ENCODE measurements at regions not wholly inside any gene's neighbourhood (a gene's known extent, or its start where the extent isn't known, plus 50 kb on each side); places are given as distances from the start of the nearest gene placed in this dataset.

- Histone ChIP-seq H4K20me1 (ENCODE audit: insufficient read depth, low read depth, low read length) (no peaks in the 10 kb centered on the region), H3K27ac (ENCODE audit: low read length) (no peak overlapping the region), H3K4me3 (ENCODE audit: low read length) (no peak overlapping the region), H3K36me3 (ENCODE audit: insufficient read depth, low read length) (no peaks in the 10 kb centered on the region), H3K79me2 (ENCODE audit: low read length) (no peaks in the 10 kb centered on the region), H3K27me3 (ENCODE audit: low read length) (no peaks in the 10 kb centered on the region), H3K9me3 (ENCODE audit: low read length) (no peaks in the 10 kb centered on the region), H3K4me2 (ENCODE audit: low read depth, low read length, poor library complexity, severe bottlenecking) (no peak overlapping the region), H3K9me2 (replicated peaks; ENCODE audit: insufficient read depth, low read length) (no peaks in the 10 kb centered on the region), H3K4me1 (ENCODE audit: low read length) (no peaks in the 10 kb centered on the region), H2AFZ (ENCODE audit: low read length) (no peak overlapping the region), H3K9ac (ENCODE audit: low read length) (no peak overlapping the region)
- DNase-seq: no peak
These were observed 192.4 kb upstream of the NEIL3 start for GRCh38 chr4:177117256-177117655.

- DNase-seq: no peak
These were observed 191.1 kb upstream of the NEIL3 start for GRCh38 chr4:177118596-177118995.

GRCh38 chr4:177119021-177119471 is 190.6 kb upstream of the NEIL3 start:
- Histone ChIP-seq H3K9me3 (ENCODE audit: low read length) (no peaks in the 10 kb centered on the region), H3K4me3 (ENCODE audit: low read length) (no peak overlapping the region), H3K36me3 (ENCODE audit: insufficient read depth, low read length) (no peaks in the 10 kb centered on the region), H3K9ac (ENCODE audit: low read length) (no peak overlapping the region), H4K20me1 (ENCODE audit: insufficient read depth, low read depth, low read length) (no peaks in the 10 kb centered on the region), H3K27ac (ENCODE audit: low read length) (no peak overlapping the region), H3K9me2 (replicated peaks; ENCODE audit: insufficient read depth, low read length) (no peaks in the 10 kb centered on the region), H3K4me1 (ENCODE audit: low read length) (no peaks in the 10 kb centered on the region), H3K79me2 (ENCODE audit: low read length) (no peaks in the 10 kb centered on the region), H3K4me2 (ENCODE audit: low read depth, low read length, poor library complexity, severe bottlenecking) (no peak overlapping the region), H2AFZ (ENCODE audit: low read length) (no peak overlapping the region), H3K27me3 (ENCODE audit: low read length) (no peaks in the 10 kb centered on the region)
- DNase-seq: no peak

More at GRCh38 chr4:177118596-177118995, 191.1 kb upstream of the NEIL3 start:
- H4K20me1 ChIP-seq (ENCODE audit: insufficient read depth, low read depth, low read length): no peaks in the 10 kb centered on the region
- H3K4me2 ChIP-seq (ENCODE audit: low read depth, low read length, poor library complexity, severe bottlenecking): no peak overlapping the region
- no peaks in the 10 kb centered on the region for H3K27me3 ChIP-seq (ENCODE audit: low read length)
- H3K9me2 ChIP-seq (replicated peaks; ENCODE audit: insufficient read depth, low read length): no peaks in the 10 kb centered on the region
- no peak overlapping the region for H3K9ac ChIP-seq (ENCODE audit: low read length)
- no peak overlapping the region for H3K27ac ChIP-seq (ENCODE audit: low read length)
- H3K36me3 ChIP-seq (ENCODE audit: insufficient read depth, low read length): no peaks in the 10 kb centered on the region
- H3K9me3 ChIP-seq (ENCODE audit: low read length): no peaks in the 10 kb centered on the region
- H3K4me1 ChIP-seq (ENCODE audit: low read length): no peaks in the 10 kb centered on the region
- H3K79me2 ChIP-seq (ENCODE audit: low read length): no peaks in the 10 kb centered on the region
- no peak overlapping the region for H3K4me3 ChIP-seq (ENCODE audit: low read length)
- H2AFZ ChIP-seq (ENCODE audit: low read length): no peak overlapping the region

- Histone ChIP-seq H3K9me3 (ENCODE audit: low read length) (no peaks in the 10 kb centered on the region), H3K9me2 (replicated peaks; ENCODE audit: insufficient read depth, low read length) (no peaks in the 10 kb centered on the region), H3K27ac (ENCODE audit: low read length) (no peak overlapping the region), H4K20me1 (ENCODE audit: insufficient read depth, low read depth, low read length) (no peaks in the 10 kb centered on the region), H3K9ac (ENCODE audit: low read length) (no peak overlapping the region), H3K4me2 (ENCODE audit: low read depth, low read length, poor library complexity, severe bottlenecking) (no peak overlapping the region), H3K36me3 (ENCODE audit: insufficient read depth, low read length) (no peaks in the 10 kb centered on the region), H3K27me3 (ENCODE audit: low read length) (no peaks in the 10 kb centered on the region), H3K4me3 (ENCODE audit: low read length) (no peak overlapping the region), H2AFZ (ENCODE audit: low read length) (no peak overlapping the region), H3K4me1 (ENCODE audit: low read length) (no peaks in the 10 kb centered on the region), H3K79me2 (ENCODE audit: low read length) (no peaks in the 10 kb centered on the region)
- DNase-seq: no peak
These were observed 190.0 kb upstream of the NEIL3 start for GRCh38 chr4:177119691-177120090.

GRCh38 chr4:177123811-177124210 is 185.9 kb upstream of the NEIL3 start:
- Histone ChIP-seq H3K36me3 (ENCODE audit: insufficient read depth, low read length) (no peaks in the 10 kb centered on the region), H3K27me3 (ENCODE audit: low read length) (no peaks in the 10 kb centered on the region), H3K9me3 (ENCODE audit: low read length) (no peaks in the 10 kb centered on the region)

GRCh38 chr4:177124349-177125064 is 185.2 kb upstream of the NEIL3 start:
- no peak overlapping the region for H2AFZ ChIP-seq (ENCODE audit: low read length)
- H3K36me3 ChIP-seq (ENCODE audit: insufficient read depth, low read length): no peaks in the 10 kb centered on the region
- no peaks in the 10 kb centered on the region for H3K79me2 ChIP-seq (ENCODE audit: low read length)
- no peaks in the 10 kb centered on the region for H3K4me1 ChIP-seq (ENCODE audit: low read length)
- no peaks in the 10 kb centered on the region; the same call in 1 of the 2 replicates for H3K9me3 ChIP-seq (ENCODE audit: low read length)
- no peaks in the 10 kb centered on the region for H3K27me3 ChIP-seq (ENCODE audit: low read length)
- H3K4me2 ChIP-seq (ENCODE audit: low read depth, low read length, poor library complexity, severe bottlenecking): no peak overlapping the region
- no peak for DNase-seq
- H3K9me2 ChIP-seq (replicated peaks; ENCODE audit: insufficient read depth, low read length): no peaks in the 10 kb centered on the region
- no peak overlapping the region for H3K27ac ChIP-seq (ENCODE audit: low read length)
- no peak overlapping the region for H3K9ac ChIP-seq (ENCODE audit: low read length)
- H3K4me3 ChIP-seq (ENCODE audit: low read length): no peak overlapping the region
- no peaks in the 10 kb centered on the region for H4K20me1 ChIP-seq (ENCODE audit: insufficient read depth, low read depth, low read length)

More at GRCh38 chr4:177123811-177124210, 185.9 kb upstream of the NEIL3 start:
- Histone ChIP-seq H3K79me2 (ENCODE audit: low read length) (no peaks in the 10 kb centered on the region), H3K4me3 (ENCODE audit: low read length) (no peak overlapping the region), H3K9me2 (replicated peaks; ENCODE audit: insufficient read depth, low read length) (no peaks in the 10 kb centered on the region), H4K20me1 (ENCODE audit: insufficient read depth, low read depth, low read length) (no peaks in the 10 kb centered on the region), H3K27ac (ENCODE audit: low read length) (no peak overlapping the region), H3K4me2 (ENCODE audit: low read depth, low read length, poor library complexity, severe bottlenecking) (no peak overlapping the region), H2AFZ (ENCODE audit: low read length) (no peak overlapping the region), H3K4me1 (ENCODE audit: low read length) (no peaks in the 10 kb centered on the region), H3K9ac (ENCODE audit: low read length) (no peak overlapping the region)
- no peak for DNase-seq

GRCh38 chr4:177125656-177126055 is 184.0 kb upstream of the NEIL3 start:
- H3K4me2 ChIP-seq (ENCODE audit: low read depth, low read length, poor library complexity, severe bottlenecking): no peak overlapping the region
- no peaks in the 10 kb centered on the region for H3K27me3 ChIP-seq (ENCODE audit: low read length)
- no peak overlapping the region for H3K4me3 ChIP-seq (ENCODE audit: low read length)
- no peaks in the 10 kb centered on the region; the same call in 1 of the 2 replicates for H3K9me3 ChIP-seq (ENCODE audit: low read length)
- no peak for DNase-seq
- no peaks in the 10 kb centered on the region for H3K9me2 ChIP-seq (replicated peaks; ENCODE audit: insufficient read depth, low read length)
- no peaks in the 10 kb centered on the region for H3K4me1 ChIP-seq (ENCODE audit: low read length)
- no peaks in the 10 kb centered on the region for H3K36me3 ChIP-seq (ENCODE audit: insufficient read depth, low read length)
- H4K20me1 ChIP-seq (ENCODE audit: insufficient read depth, low read depth, low read length): no peaks in the 10 kb centered on the region
- H3K79me2 ChIP-seq (ENCODE audit: low read length): no peaks in the 10 kb centered on the region
- H3K9ac ChIP-seq (ENCODE audit: low read length): no peak overlapping the region
- H2AFZ ChIP-seq (ENCODE audit: low read length): no peak overlapping the region
- H3K27ac ChIP-seq (ENCODE audit: low read length): no peak overlapping the region

- no peak overlapping the region for H3K4me3 ChIP-seq (ENCODE audit: low read length)
- H3K4me2 ChIP-seq (ENCODE audit: low read depth, low read length, poor library complexity, severe bottlenecking): no peak overlapping the region
- no peak overlapping the region for H3K9ac ChIP-seq (ENCODE audit: low read length)
- H4K20me1 ChIP-seq (ENCODE audit: insufficient read depth, low read depth, low read length): no peaks in the 10 kb centered on the region
- H3K27ac ChIP-seq (ENCODE audit: low read length): no peak overlapping the region
- no peak for DNase-seq
- H3K36me3 ChIP-seq (ENCODE audit: insufficient read depth, low read length): no peaks in the 10 kb centered on the region
- H3K9me3 ChIP-seq (ENCODE audit: low read length): no peaks in the 10 kb centered on the region; the same call in 1 of the 2 replicates
- H3K4me1 ChIP-seq (ENCODE audit: low read length): no peaks in the 10 kb centered on the region
- no peaks in the 10 kb centered on the region for H3K27me3 ChIP-seq (ENCODE audit: low read length)
- no peak overlapping the region for H2AFZ ChIP-seq (ENCODE audit: low read length)
- H3K9me2 ChIP-seq (replicated peaks; ENCODE audit: insufficient read depth, low read length): no peaks in the 10 kb centered on the region
- H3K79me2 ChIP-seq (ENCODE audit: low read length): no peaks in the 10 kb centered on the region
These were observed 182.0 kb upstream of the NEIL3 start for GRCh38 chr4:177127658-177128057.

Data from Karpas-422 (cell line).